Activated CD4-positive, alpha-beta T cell treated with anti-CD3 and anti-CD28 coated beads, Interleukin-2, amount 10 ng/mL, durations not matched to agents 7 days and 5 days (primary cell): ENCODE measurements at regions not wholly inside any gene's neighbourhood (a gene's known extent, or its start where the extent isn't known, plus 50 kb on each side); places are given as distances from the start of the nearest gene placed in this dataset.
"Not testable (repeated sequence)": the region's sequence is repeated elsewhere in the genome, so short reads cannot be mapped to it uniquely, and the experiment has no call there.

ENCODE experiments used
- CTCF ChIA-PET: fragments of 350-600 bp; sonication (Branson Sonifier 250); formaldehyde crosslinking; loops from one replicate; lab custom pipeline; 2021; ENCODE audit warnings: antibody characterized with exemption; lab: Charles Lee
- POLR2A ChIA-PET: fragments of 350-600 bp; sonication (Branson Sonifier 250); formaldehyde crosslinking; loops from one replicate; lab custom pipeline; 2021; ENCODE audit warnings: antibody characterized with exemption; lab: Charles Lee
- DNase-seq: peaks from one replicate; pipeline ENCODE4 v3.0.0-alpha.2; 2020
- H3K27ac Mint-ChIP-seq: one replicate; pipeline ENCODE4 v1.8.0; 2021; ENCODE audit warnings: mild to moderate bottlenecking, moderate library complexity, mixed read lengths
- H3K27me3 Mint-ChIP-seq: one replicate; pipeline ENCODE4 v1.8.0; 2021; ENCODE audit warnings: mixed read lengths
- H3K36me3 Mint-ChIP-seq: one replicate; pipeline ENCODE4 v1.8.0; 2021; ENCODE audit warnings: low read depth, mixed read lengths
- H3K4me1 Mint-ChIP-seq: one replicate; pipeline ENCODE4 v1.8.0; 2021; ENCODE audit warnings: mixed read lengths
- H3K4me3 Mint-ChIP-seq: one replicate; pipeline ENCODE4 v1.8.0; 2021; ENCODE audit warnings: mild to moderate bottlenecking, moderate library complexity, mixed read lengths
- H3K9me3 Mint-ChIP-seq: one replicate; pipeline ENCODE4 v1.8.0; 2021; ENCODE audit warnings: mixed read lengths

- Mint-ChIP-seq H3K9me3 (peaks cover 26% of the 10 kb centered on the region), H3K36me3 (no peaks in the 10 kb centered on the region), H3K27me3 (no peaks in the 10 kb centered on the region), H3K27ac (no peak overlapping the region), H3K4me1 (no peaks in the 10 kb centered on the region), H3K4me3 (no peak overlapping the region)
- CTCF ChIA-PET, result no interaction called here
- DNase-seq, result no peak
- POLR2A ChIA-PET, result no interaction called here
Observed at GRCh38 chr11:41775296-41775695, 315.8 kb upstream of the LRRC4C start.

GRCh38 chr11:41779401-41779960 is 320.0 kb upstream of the LRRC4C start:
- H3K4me3 Mint-ChIP-seq, result no peak overlapping the region
- POLR2A ChIA-PET, result no interaction called here

GRCh38 chr11:41781441-41781840 is 322.0 kb upstream of the LRRC4C start:
- no peak overlapping the region for H3K27ac Mint-ChIP-seq
- POLR2A ChIA-PET, result no interaction called here
- no peak overlapping the region for H3K4me3 Mint-ChIP-seq
- no peaks in the 10 kb centered on the region for H3K36me3 Mint-ChIP-seq
- CTCF ChIA-PET, result no interaction called here
- H3K4me1 Mint-ChIP-seq, result no peaks in the 10 kb centered on the region
- H3K27me3 Mint-ChIP-seq, result no peaks in the 10 kb centered on the region
- DNase-seq, result no peak
- peaks cover 19% of the 10 kb centered on the region for H3K9me3 Mint-ChIP-seq

More at GRCh38 chr11:41779401-41779960, 320.0 kb upstream of the LRRC4C start:
- H3K27ac Mint-ChIP-seq, result no peak overlapping the region
- no peak for DNase-seq
- no peaks in the 10 kb centered on the region for H3K36me3 Mint-ChIP-seq
- H3K9me3 Mint-ChIP-seq, result peaks cover 27% of the 10 kb centered on the region
- no peaks in the 10 kb centered on the region for H3K27me3 Mint-ChIP-seq
- CTCF ChIA-PET, result no interaction called here
- H3K4me1 Mint-ChIP-seq, result no peaks in the 10 kb centered on the region

GRCh38 chr11:41784513-41785335 is 325.3 kb upstream of the LRRC4C start:
- no peaks in the 10 kb centered on the region for H3K36me3 Mint-ChIP-seq
- H3K27me3 Mint-ChIP-seq, result no peaks in the 10 kb centered on the region
- DNase-seq, result no peak

GRCh38 chr11:41786087-41786486 is 326.6 kb upstream of the LRRC4C start:
- POLR2A ChIA-PET, result no interaction called here
- Mint-ChIP-seq H3K4me3 (no peak overlapping the region), H3K27ac (no peak overlapping the region), H3K9me3 (peaks cover 14% of the 10 kb centered on the region), H3K36me3 (no peaks in the 10 kb centered on the region), H3K4me1 (no peaks in the 10 kb centered on the region), H3K27me3 (no peaks in the 10 kb centered on the region)
- CTCF ChIA-PET, result no interaction called here
- DNase-seq, result no peak

More at GRCh38 chr11:41784513-41785335, 325.3 kb upstream of the LRRC4C start:
- CTCF ChIA-PET, result no interaction called here
- H3K27ac Mint-ChIP-seq, result no peak overlapping the region
- no peaks in the 10 kb centered on the region for H3K4me1 Mint-ChIP-seq
- peaks cover 13% of the 10 kb centered on the region for H3K9me3 Mint-ChIP-seq
- POLR2A ChIA-PET, result no interaction called here
- no peak overlapping the region for H3K4me3 Mint-ChIP-seq

- Mint-ChIP-seq H3K27ac (no peak overlapping the region), H3K4me1 (no peaks in the 10 kb centered on the region), H3K27me3 (no peaks in the 10 kb centered on the region), H3K4me3 (no peak overlapping the region), H3K36me3 (no peaks in the 10 kb centered on the region), H3K9me3 (peaks cover 14% of the 10 kb centered on the region)
- ChIA-PET CTCF (interaction anchor here (0.9 kb wide), 1 partner anchor 67 kb away, joined by 3 read pairs; no protein-coding TSS in a partner anchor), POLR2A (no interaction called here)
- DNase-seq, result no peak
Observed at GRCh38 chr11:41788177-41788576, 328.7 kb upstream of the LRRC4C start.

GRCh38 chr11:41789376-41789775 is 329.9 kb upstream of the LRRC4C start:
- Mint-ChIP-seq H3K9me3 (peaks cover 10% of the 10 kb centered on the region), H3K4me3 (no peak overlapping the region), H3K4me1 (no peaks in the 10 kb centered on the region), H3K27me3 (no peaks in the 10 kb centered on the region), H3K36me3 (no peaks in the 10 kb centered on the region), H3K27ac (no peak overlapping the region)
- no peak for DNase-seq
- ChIA-PET CTCF (no interaction called here), POLR2A (no interaction called here)

GRCh38 chr11:41795004-41795403 is 335.6 kb upstream of the LRRC4C start:
- CTCF ChIA-PET, result no interaction called here
- Mint-ChIP-seq H3K27ac (no peak overlapping the region), H3K9me3 (peaks cover 10% of the 10 kb centered on the region), H3K4me3 (no peak overlapping the region), H3K27me3 (no peaks in the 10 kb centered on the region), H3K4me1 (no peaks in the 10 kb centered on the region), H3K36me3 (no peaks in the 10 kb centered on the region)
- no peak for DNase-seq
- POLR2A ChIA-PET, result no interaction called here

GRCh38 chr11:41799754-41800153 is 340.3 kb upstream of the LRRC4C start:
- H3K9me3 Mint-ChIP-seq, result peaks cover 16% of the 10 kb centered on the region
- no peak for DNase-seq
- ChIA-PET POLR2A (no interaction called here), CTCF (no interaction called here)
- no peaks in the 10 kb centered on the region for H3K27me3 Mint-ChIP-seq
- no peak overlapping the region for H3K4me3 Mint-ChIP-seq
- no peaks in the 10 kb centered on the region for H3K4me1 Mint-ChIP-seq
- no peak overlapping the region for H3K27ac Mint-ChIP-seq
- no peaks in the 10 kb centered on the region for H3K36me3 Mint-ChIP-seq

GRCh38 chr11:41803895-41804294 is 344.4 kb upstream of the LRRC4C start:
- no peak overlapping the region for H3K4me3 Mint-ChIP-seq
- no peaks in the 10 kb centered on the region for H3K4me1 Mint-ChIP-seq
- H3K9me3 Mint-ChIP-seq, result peaks cover 22% of the 10 kb centered on the region
- no peak overlapping the region for H3K27ac Mint-ChIP-seq
- no peaks in the 10 kb centered on the region for H3K27me3 Mint-ChIP-seq
- CTCF ChIA-PET, result no interaction called here
- POLR2A ChIA-PET, result no interaction called here
- DNase-seq, result no peak
- H3K36me3 Mint-ChIP-seq, result no peaks in the 10 kb centered on the region

GRCh38 chr11:41816396-41816795 is 356.9 kb upstream of the LRRC4C start:
- H3K36me3 Mint-ChIP-seq, result no peaks in the 10 kb centered on the region
- H3K27ac Mint-ChIP-seq, result no peak overlapping the region
- ChIA-PET CTCF (no interaction called here), POLR2A (no interaction called here)
- H3K9me3 Mint-ChIP-seq, result peaks cover 7% of the 10 kb centered on the region
- H3K4me1 Mint-ChIP-seq, result no peaks in the 10 kb centered on the region
- no peak overlapping the region for H3K4me3 Mint-ChIP-seq
- DNase-seq, result no peak
- H3K27me3 Mint-ChIP-seq, result no peaks in the 10 kb centered on the region

GRCh38 chr11:41824287-41824686 is 364.8 kb upstream of the LRRC4C start:
- H3K27me3 Mint-ChIP-seq, H3K4me1 Mint-ChIP-seq, POLR2A ChIA-PET, H3K27ac Mint-ChIP-seq, H3K36me3 Mint-ChIP-seq, H3K4me3 Mint-ChIP-seq, CTCF ChIA-PET, DNase-seq: not testable (repeated sequence)
- H3K9me3 Mint-ChIP-seq, result peaks cover 20% of the 10 kb centered on the region

- ChIA-PET CTCF (no interaction called here), POLR2A (no interaction called here)
- H3K4me1 Mint-ChIP-seq, result no peaks in the 10 kb centered on the region
- no peak overlapping the region for H3K27ac Mint-ChIP-seq
- no peaks in the 10 kb centered on the region for H3K36me3 Mint-ChIP-seq
- H3K4me3 Mint-ChIP-seq, result no peak overlapping the region
- H3K9me3 Mint-ChIP-seq, result peaks cover 20% of the 10 kb centered on the region
- no peak for DNase-seq
- H3K27me3 Mint-ChIP-seq, result no peaks in the 10 kb centered on the region
Observed at GRCh38 chr11:41826085-41826484, 366.6 kb upstream of the LRRC4C start.
